Activated CD8-positive, alpha-beta memory T cell treated with anti-CD3 and anti-CD28 coated beads for 36 hours (primary cell): ENCODE measurements at regions not wholly inside any gene's neighbourhood (a gene's known extent, or its start where the extent isn't known, plus 50 kb on each side); places are given as distances from the start of the nearest gene placed in this dataset.

Experiments used
- CTCF ChIA-PET: fragments of 350-600 bp; sonication (Branson Sonifier 250); formaldehyde crosslinking; loops from one replicate; lab custom pipeline; 2021; ENCODE audit warnings: antibody characterized with exemption; lab: Charles Lee
- POLR2A ChIA-PET: fragments of 350-600 bp; sonication (Branson Sonifier 250); formaldehyde crosslinking; loops from one replicate; lab custom pipeline; 2021; ENCODE audit warnings: antibody characterized with exemption; lab: Charles Lee

- ChIA-PET POLR2A (no interaction called here), CTCF (no interaction called here)
These were observed 540.3 kb upstream of the B3GALT2 start for GRCh38 chr1:193726722-193727121.

GRCh38 chr1:193712392-193712791 lies 526.0 kb upstream of the B3GALT2 start:
- CTCF ChIA-PET, result no interaction called here
- POLR2A ChIA-PET, result no interaction called here

GRCh38 chr1:193709607-193710006 lies 523.2 kb upstream of the B3GALT2 start:
- POLR2A ChIA-PET, result no interaction called here
- CTCF ChIA-PET, result no interaction called here

GRCh38 chr1:193707271-193708021 lies 521.0 kb upstream of the B3GALT2 start:
- POLR2A ChIA-PET, result no interaction called here
- CTCF ChIA-PET, result no interaction called here

GRCh38 chr1:193706766-193707165 lies 520.4 kb upstream of the B3GALT2 start:
- ChIA-PET POLR2A (no interaction called here), CTCF (no interaction called here)

GRCh38 chr1:193705554-193705981 lies 519.2 kb upstream of the B3GALT2 start:
- ChIA-PET CTCF (no interaction called here), POLR2A (no interaction called here)

- ChIA-PET POLR2A (no interaction called here), CTCF (no interaction called here)
These were observed 517.2 kb upstream of the B3GALT2 start for GRCh38 chr1:193703655-193704054.

- POLR2A ChIA-PET, result no interaction called here
- CTCF ChIA-PET, result no interaction called here
These were observed 516.7 kb upstream of the B3GALT2 start for GRCh38 chr1:193703121-193703520.

GRCh38 chr1:193701759-193702158 lies 515.3 kb upstream of the B3GALT2 start:
- CTCF ChIA-PET, result no interaction called here
- POLR2A ChIA-PET, result no interaction called here

GRCh38 chr1:193700710-193701355 lies 514.4 kb upstream of the B3GALT2 start:
- ChIA-PET CTCF (no interaction called here), POLR2A (no interaction called here)

GRCh38 chr1:193699261-193699660 lies 512.8 kb upstream of the B3GALT2 start:
- ChIA-PET CTCF (no interaction called here), POLR2A (no interaction called here)

GRCh38 chr1:193697776-193698175 lies 511.4 kb upstream of the B3GALT2 start:
- CTCF ChIA-PET, result no interaction called here

GRCh38 chr1:193697115-193697762 lies 510.8 kb upstream of the B3GALT2 start:
- ChIA-PET CTCF (no interaction called here), POLR2A (no interaction called here)

More at GRCh38 chr1:193697776-193698175, 511.4 kb upstream of the B3GALT2 start:
- POLR2A ChIA-PET, result no interaction called here

GRCh38 chr1:193694741-193695140 lies 508.3 kb upstream of the B3GALT2 start:
- POLR2A ChIA-PET, result no interaction called here
- CTCF ChIA-PET, result no interaction called here

- CTCF ChIA-PET, result no interaction called here
These were observed 499.6 kb upstream of the B3GALT2 start for GRCh38 chr1:193685986-193686385.

GRCh38 chr1:193681422-193681821 lies 495.0 kb upstream of the B3GALT2 start:
- POLR2A ChIA-PET, result no interaction called here
- CTCF ChIA-PET, result interaction anchor here (1.4 kb wide), 1 partner anchor 140 kb away, joined by 3 read pairs; no protein-coding TSS in a partner anchor

More at GRCh38 chr1:193685986-193686385, 499.6 kb upstream of the B3GALT2 start:
- POLR2A ChIA-PET, result no interaction called here

GRCh38 chr1:193680924-193681316 lies 494.5 kb upstream of the B3GALT2 start:
- ChIA-PET CTCF (interaction anchor here (1.4 kb wide), 1 partner anchor 139 kb away, joined by 3 read pairs; no protein-coding TSS in a partner anchor), POLR2A (no interaction called here)

- ChIA-PET POLR2A (no interaction called here), CTCF (interaction anchor here (1.4 kb wide), 1 partner anchor 139 kb away, joined by 3 read pairs; no protein-coding TSS in a partner anchor)
These were observed 494.0 kb upstream of the B3GALT2 start for GRCh38 chr1:193680247-193680923.

- CTCF ChIA-PET, result no interaction called here
- POLR2A ChIA-PET, result no interaction called here
These were observed 491.5 kb upstream of the B3GALT2 start for GRCh38 chr1:193677874-193678273.

- ChIA-PET CTCF (no interaction called here), POLR2A (no interaction called here)
These were observed 490.7 kb upstream of the B3GALT2 start for GRCh38 chr1:193676996-193677549.
